Vagina (tissue), 2 donors: ENCODE measurements at regions not wholly inside any gene's neighbourhood (a gene's known extent, or its start where the extent isn't known, plus 50 kb on each side); places are given as distances from the start of the nearest gene placed in this dataset.

Experiments used
- CTCF ChIP-seq, 3 experiments: fragments of 450-650 bp in 2 of 3; fragments of 200-600 bp in 1 of 3; sonication (generic) in 1 of 3; IDR thresholded peaks; one replicate each; pipeline ENCODE4 v1.5.1; 2017 to 2019; ENCODE audit warnings: antibody characterized with exemption in 3 of 3, mild to moderate bottlenecking in 2 of 3, moderate library complexity in 2 of 3
- POLR2A ChIP-seq, 2 donors: fragments of 450-650 bp; IDR thresholded peaks; one replicate each; pipeline ENCODE4 v1.6.1; 2017; ENCODE audit warnings: antibody characterized with exemption in 2 of 2, mild to moderate bottlenecking in 2 of 2, moderate library complexity in 2 of 2

GRCh38 chr18:68440433-68440832 lies 274.5 kb downstream of the TMX3 start:
- TF ChIP-seq CTCF (IDR thresholded peaks at IDR 0.05) (no peak), POLR2A (IDR thresholded peaks at IDR 0.05) (no peak)
